HG03342 (cell line): ENCODE measurements at regions not wholly inside any gene's neighbourhood (a gene's known extent, or its start where the extent isn't known, plus 50 kb on each side); places are given as distances from the start of the nearest gene placed in this dataset.

Experiments used
- ATAC-seq: cut with Tn5 transposase; IDR thresholded peaks from one replicate; pipeline ENCODE4 v1.9.1; 2021; ENCODE audit warnings: mild to moderate bottlenecking, moderate library complexity; ENCODE audit not compliant: unreplicated experiment

DNA sequence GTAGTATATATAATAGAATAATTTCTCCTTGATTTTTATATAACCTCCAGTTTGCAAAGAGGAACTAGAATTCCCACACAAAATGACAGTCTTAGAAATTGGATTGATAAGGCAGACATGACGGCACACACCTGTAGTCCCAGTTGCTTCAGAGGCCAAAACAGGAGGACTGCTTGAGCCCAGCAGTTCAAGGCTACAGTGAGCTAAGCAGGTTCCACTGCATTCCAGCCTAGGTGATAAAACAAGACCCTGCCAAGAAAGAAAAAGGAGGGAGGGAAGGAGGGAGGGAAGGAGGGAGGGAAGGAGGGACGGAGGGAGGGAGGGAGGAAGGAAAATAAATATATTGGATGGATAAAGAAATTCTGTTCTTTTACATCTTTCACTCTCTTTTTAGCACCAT lies 77.6 kb upstream of the SASH1 start:
- ATAC-seq = no peak

DNA sequence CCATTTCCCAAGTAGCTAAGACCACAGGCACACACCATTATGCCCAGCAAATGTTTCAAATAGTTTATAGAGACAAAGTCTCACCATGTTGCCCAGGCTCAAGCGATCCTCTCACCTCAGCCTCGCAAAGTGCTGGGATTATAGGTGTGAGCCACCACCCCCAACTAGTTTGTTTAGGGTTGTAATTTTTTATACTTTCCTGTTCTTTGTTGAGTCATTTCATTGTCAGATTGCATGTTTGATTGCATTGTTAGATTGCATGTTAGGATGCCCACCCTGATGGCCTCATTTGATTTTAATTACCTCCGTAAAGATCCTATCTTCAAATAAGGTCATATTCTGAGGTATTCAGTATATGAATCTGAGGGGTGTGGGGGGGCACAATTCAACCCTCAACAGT lies 73.3 kb upstream of the SASH1 start:
- ATAC-seq = no peak

DNA sequence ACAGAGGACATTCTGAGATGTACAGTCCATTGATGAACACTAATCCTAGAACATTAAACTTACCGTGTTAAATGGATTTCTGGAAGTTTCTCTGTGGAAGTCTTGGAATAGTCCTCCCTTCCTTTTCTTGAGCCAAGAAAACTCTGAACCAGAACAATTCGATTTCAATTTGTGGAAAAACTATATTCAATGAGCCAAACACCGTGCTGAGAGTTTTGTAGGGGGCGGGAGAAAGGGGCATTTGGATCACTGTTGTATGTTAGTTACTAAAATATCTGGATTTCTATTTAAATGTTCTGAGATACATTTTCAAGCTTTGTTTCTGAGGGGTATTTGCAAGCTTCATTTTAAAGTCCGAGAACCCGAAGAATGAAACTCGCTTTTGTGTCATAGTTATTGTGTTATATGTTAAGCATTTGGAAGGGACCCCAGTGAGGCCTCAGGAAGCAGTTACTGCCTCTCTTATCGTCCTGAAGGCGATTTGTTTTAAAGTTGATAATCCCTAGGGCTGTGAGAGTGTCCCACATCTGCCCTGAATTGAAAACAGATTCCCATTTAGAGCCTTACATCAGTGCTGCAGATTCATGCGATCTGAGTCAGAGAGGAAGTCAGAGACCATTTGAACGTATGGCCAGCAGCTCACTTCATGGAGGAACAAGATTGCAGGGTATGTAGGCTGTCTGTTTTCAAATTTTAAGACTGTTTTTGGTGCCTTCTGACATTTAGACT lies 70.8 kb upstream of the SASH1 start:
- no peak for ATAC-seq

GRCh38 chr6:148272597-148272996 lies 70.0 kb upstream of the SASH1 start:
- no peak for ATAC-seq

GRCh38 chr6:148273962-148274752 lies 68.5 kb upstream of the SASH1 start:
- ATAC-seq = no peak

GRCh38 chr6:148274809-148275208 lies 67.8 kb upstream of the SASH1 start:
- ATAC-seq = no peak

DNA sequence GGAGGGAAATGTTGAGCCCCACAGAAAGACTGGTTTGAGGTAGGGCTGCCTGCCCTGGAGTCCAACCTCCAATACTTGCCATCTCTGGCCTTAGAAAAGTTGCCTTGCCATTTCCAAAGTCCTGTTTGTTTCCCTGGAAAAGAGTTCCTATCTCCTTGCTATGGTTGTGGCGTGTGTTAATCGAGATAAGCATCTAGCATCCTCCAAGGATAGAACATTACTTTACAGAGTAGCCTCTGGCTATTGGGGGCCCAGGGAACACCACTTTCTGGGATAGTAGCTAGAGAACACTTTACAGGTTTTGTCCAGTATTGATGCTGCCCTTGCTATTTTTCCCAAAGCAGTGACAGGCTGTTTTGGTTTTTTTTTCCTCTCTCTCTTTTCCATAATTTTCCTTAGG lies 57.4 kb upstream of the SASH1 start:
- ATAC-seq = no peak

DNA sequence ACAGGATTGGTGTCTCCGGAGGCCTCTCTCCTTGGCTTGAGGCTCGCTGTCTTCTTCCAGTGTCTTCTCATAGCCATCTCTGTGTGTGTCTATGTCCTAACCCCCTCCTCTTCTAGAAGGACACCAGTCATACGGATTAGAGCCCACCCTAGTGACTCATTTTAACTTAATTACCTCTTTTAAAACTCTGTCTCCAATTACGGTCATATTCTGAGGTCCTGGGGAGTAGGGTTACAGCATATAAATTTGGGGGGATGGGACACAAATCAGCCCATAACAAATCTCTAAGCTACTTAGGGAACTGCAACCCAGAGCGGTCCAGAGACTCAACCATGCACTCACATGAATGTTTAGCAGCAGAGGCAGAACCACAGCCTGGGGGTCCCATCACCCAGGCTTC lies 56.1 kb upstream of the SASH1 start:
- no peak for ATAC-seq

- ATAC-seq = no peak
Measured at GRCh38 chr6:148287623-148288333, 54.9 kb upstream of the SASH1 start.

- ATAC-seq = no peak
Measured at GRCh38 chr6:148288541-148288940, 54.1 kb upstream of the SASH1 start.

GRCh38 chr6:148289153-148289552 lies 53.5 kb upstream of the SASH1 start:
- ATAC-seq = no peak

DNA sequence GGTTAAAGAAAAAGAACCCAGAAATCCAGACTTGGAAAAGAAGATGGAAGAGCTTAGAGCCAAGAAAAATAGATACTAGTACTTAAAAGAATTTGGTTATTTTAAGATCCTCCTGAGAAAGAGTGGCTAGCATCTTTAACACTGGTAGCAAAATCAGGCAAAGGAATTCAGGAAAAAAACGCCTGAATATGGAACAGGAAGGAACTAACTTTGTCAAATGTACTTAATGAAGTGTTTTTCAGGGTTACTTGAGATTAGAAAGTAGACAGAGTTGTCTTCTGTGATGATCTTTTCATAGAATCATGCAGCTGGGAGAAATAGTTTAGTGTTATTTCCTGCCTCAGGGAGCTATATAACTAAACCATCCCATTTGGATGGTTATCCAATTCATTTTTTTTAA lies 50.8 kb upstream of the SASH1 start:
- ATAC-seq = no peak
